NCI-H1417 (cell line): ENCODE measurements at regions not wholly inside any gene's neighbourhood (a gene's known extent, or its start where the extent isn't known, plus 50 kb on each side); places are given as distances from the start of the nearest gene placed in this dataset.
A peak's percentile ranks its signal among the peaks of the same experiment; 100 is the strongest.
"Not testable (repeated sequence)": the region's sequence is repeated elsewhere in the genome, so short reads cannot be mapped to it uniquely, and the experiment has no call there.

Experiments used
- DNase-seq, 3 experiments: peaks; one replicate each; lab custom pipeline; 2025; lab: John Stamatoyannopoulos, UW

DNA sequence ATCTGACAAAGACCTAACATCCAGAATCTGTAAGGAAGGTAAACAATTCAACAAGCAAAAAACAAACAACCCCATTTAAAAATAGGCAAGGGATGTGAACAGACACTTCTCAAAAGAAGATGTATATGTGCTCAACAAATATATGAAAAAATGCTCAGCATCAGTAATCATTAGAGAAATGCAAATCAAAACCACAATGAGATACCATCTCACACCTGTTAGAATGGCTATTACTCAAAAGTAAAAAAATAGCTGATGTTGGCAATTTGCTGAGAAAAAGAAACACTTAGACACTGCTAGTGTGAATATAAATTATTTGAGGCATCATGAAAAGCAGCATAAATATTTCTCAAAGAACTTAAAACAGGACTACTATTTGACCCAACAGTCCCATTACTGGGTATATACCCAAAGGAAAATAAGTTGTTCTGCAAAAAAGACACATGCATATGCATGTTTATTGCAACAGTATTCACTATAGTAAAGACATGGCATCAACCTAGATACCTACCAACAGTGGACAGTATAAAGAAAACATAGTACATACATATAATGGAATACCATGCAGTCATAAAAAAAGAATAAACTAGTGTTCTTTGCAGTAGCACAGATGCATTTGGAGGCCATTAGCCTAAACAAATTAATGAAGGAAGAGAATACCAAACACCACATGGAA, 980.1 kb downstream of the KCNMA1 start:
- DNase-seq, result no peak

DNA sequence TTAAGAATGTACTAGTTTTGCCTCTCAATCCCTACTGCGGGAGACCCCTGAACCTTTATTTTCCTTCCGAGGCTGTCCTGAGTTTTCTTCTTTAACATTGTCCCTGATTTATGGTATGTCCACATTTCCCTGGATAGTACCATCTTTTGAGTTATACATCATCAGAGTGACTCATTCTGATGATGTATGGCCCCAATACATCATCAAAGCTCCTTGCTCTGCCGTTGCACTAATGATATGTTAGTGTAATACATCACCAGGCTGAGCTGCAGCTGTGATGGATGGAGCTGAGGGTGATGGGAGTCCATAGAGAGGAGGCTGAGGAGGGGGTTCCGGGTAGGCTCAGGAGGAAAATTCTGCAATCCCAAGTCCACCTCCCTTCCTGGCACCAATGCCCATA, 986.5 kb downstream of the KCNMA1 start:
- DNase-seq, result no peak

DNA sequence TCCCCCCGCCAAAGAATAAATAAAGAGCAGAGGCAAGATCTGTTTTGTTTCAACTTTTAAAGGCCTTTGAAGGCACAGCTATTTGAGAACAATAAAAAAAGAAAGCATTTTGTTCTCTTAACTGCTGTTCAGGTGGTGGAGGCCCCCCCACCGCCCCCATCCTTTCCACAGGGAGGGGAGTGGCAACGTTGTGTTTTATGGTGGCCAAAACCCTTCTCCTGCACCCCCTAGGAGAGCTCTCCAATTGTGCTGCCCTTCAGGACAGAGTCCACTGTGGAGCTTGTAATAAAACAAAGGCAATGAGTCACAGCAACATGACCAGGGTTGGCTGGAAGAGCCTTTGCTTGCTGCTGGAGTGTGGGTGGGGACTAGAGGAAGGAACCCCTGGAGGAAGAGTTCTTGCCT, 987.9 kb downstream of the KCNMA1 start:
- no peak for DNase-seq

DNA sequence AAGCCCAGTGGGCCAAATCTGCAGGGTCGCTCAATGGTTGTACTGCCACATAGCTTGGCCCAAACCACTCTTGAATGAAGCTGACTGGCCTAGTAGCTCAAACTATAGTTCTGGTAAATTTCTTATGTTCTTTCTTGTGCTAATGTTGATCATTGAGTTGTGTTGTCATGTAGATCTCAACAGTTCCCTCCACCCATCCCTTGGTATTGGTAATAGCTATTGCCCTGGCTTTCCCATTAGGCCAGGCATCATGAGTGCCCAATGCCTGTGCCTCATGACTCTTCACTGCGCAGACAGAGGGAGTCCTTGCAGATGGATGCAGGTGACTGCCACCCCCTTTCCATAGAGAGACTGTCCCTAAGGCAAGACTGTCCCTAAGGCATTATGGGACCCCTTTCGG, 988.4 kb downstream of the KCNMA1 start:
- DNase-seq, result no peak

DNA sequence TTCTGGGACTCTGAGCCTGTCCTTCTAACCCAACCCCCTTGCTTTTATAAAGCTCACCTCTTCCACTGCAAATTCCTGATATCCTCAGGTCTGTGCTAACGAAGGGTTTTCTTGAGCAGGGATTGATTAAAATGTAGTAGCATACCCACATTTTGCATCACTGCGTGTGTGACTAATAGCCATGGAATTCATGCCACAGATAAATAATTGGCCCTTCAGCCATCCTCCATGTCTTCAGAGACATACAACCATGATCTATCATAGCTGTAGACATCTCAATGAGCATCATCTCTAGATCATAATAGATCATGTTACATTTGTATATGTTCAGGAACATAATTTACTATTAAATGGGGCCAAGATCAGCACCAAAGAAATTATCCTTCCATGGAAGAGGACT, 990.3 kb downstream of the KCNMA1 start:
- no peak for DNase-seq

DNA sequence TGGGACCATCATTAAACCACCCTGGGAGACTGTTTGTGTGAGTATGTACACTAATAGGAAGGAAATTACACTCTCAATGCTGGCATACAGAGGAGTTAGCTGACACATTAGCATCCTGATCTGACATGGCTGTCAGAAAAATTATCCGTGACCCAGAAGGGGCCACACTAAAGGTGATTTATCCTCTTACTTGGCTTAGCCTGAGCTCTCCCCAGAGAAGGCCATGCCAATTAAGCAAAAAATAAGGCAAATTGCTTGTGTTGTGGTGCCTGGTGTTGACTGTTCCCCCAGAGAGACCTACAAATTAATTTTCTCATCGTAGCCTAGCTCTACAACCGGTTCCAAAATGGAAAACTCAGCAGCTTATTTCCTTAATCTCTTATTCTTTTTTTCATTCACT, 992.3 kb downstream of the KCNMA1 start:
- DNase-seq, result no peak

DNA sequence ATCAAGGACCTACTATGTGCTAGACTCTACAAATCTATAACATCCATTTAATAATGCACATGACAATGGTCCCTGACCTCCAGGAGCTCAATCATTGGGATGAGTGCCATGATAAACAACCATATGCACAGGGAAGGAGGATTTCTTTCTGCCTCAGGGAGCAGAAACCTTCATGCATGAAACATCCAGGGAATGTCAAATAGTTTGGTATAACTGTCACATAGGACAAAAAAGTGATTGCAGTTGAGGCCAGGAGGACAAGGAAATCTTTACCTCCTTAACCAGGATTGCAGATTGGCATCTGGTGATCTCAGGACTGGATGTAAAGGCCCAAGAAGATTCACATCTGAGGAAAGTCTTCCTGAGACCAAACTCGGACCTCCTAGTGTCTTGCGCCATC, 993.1 kb downstream of the KCNMA1 start:
- no peak for DNase-seq

DNA sequence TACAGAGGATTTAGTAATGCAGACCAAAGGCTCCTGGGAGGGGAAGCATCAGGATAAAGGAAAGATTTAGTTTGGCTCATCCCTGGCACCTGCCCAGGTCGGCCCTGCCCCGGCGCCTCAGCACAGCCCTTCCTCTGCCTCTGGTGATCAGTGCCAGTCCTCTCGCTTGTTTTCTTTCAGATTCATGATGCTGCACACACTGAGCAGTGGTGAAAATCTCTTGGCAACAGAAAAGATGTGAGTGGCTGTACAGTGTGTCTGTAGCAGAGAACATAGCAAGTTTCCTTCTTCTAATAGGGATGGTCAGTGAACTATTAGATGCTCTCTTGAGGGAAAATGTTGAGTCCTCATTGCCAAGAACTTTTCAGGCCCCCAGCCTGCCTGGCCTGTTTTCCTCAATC, 994.1 kb downstream of the KCNMA1 start:
- peak in 2 of 3 experiments; percentile 3 to 25 for DNase-seq

DNA sequence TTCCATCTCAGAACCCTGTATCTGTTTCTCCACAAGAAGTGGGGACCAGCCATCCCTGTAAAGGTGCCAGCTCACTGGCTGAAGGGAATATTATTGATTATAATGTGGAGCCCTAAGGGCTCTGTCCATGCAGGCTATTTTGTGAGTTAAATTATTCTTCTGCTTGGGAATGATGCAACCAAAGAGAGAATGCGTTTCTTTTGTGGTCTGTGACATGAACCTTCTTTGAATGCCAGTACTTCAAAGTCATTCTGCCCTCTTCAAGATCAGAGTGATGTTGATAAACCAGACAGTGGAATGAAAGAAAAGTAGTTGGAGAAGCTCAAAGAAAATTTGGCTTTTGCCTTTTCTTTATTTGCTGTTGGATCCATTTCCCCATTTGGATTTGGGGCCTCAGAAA, 995.2 kb downstream of the KCNMA1 start:
- DNase-seq, result no peak

DNA sequence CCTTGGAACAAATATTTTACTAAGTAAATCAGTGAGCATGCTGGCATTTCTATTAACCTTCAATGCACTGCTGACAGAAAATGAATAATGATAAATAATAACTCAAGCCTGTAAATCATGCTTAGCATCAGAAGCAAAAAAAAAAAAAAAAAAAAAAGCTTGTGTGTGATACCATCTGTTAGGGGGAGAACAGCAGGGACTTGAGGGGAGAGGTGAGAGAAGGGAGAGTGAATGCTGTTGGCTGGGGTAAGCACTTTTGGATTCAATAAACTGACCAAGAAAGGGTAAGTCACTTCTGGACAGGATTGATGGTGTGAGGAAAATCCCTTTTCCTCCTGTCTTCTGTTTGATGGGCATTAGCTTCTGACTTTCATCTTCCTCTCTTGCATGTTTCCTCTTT, 996.4 kb downstream of the KCNMA1 start:
- no peak for DNase-seq

DNA sequence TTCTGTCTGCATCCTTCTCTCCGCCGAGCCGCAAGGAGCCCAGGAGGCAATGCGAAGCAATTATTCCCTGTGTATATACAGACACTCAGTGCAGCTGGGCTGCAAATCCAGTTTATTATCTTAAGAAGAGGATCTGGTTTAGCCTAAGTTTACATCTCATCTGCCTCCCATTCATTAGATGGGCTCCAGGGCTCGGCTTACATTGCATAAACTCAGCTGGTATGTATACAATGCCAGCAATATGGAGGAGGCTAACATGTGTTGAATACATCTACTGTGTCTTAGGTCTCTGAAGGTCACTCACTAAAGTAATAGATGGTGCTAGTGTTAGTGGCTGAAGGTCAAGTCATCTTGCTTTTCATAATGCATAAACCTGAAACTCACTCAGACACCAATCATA, 996.8 kb downstream of the KCNMA1 start:
- no peak for DNase-seq

DNA sequence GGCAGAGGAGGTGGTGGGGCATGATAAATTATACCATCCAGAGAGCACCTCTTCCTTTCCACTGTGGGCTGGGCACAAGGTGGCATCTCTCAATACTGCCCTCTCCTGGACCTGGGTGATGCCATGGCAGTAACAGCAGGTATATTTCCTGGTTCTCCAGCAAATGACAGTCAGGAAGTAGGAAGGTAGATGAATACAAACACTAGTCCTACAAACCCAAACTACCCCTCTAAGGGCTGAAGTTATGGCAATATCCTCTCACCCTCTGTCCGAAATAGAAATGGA, 1004.9 kb downstream of the KCNMA1 start:
- peak in 2 of 3 experiments; percentile 0 to 71 for DNase-seq

DNA sequence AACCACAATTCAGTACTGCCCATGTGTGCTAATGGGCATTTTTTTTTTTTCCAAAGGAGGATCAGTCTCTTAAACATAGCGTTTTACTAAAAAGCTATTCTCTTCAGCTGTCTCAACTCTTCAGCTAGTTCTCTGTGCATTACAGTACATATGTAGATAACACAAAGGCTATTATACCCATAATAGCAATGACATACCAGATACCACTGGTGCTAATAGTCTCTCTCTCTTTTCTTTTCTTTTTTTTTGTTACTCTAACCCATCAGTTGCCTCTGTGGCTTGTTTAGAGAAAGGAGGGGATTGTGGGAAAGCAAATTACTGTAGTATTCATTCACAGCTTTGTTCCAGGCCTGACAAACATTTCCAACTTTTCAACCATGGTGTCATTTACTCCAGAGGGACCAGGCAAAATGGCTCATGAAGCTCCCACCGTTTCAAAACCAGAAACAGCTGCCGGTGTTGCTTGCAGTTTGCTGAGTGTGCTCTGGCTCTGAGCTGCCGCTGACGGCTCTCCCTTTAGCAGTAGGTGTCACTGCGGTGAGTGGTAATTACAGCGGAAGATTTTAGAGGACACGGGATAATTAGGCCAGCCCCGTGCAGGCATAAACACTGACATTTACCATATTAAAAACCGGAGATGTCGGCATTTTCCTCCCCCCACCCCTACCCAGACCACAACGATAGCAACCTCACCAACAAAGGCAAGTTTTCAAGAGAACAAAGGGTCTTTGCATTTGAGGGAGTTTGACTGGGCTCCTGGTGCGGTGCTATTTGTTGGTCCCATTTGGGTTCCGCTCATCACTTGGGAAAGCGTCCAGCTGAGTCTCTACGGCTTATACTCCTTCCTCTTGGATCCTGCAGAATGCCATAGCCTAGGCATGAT, 1005.5 kb downstream of the KCNMA1 start:
- peak in 2 of 3 experiments; percentile 58 to 70 for DNase-seq

DNA sequence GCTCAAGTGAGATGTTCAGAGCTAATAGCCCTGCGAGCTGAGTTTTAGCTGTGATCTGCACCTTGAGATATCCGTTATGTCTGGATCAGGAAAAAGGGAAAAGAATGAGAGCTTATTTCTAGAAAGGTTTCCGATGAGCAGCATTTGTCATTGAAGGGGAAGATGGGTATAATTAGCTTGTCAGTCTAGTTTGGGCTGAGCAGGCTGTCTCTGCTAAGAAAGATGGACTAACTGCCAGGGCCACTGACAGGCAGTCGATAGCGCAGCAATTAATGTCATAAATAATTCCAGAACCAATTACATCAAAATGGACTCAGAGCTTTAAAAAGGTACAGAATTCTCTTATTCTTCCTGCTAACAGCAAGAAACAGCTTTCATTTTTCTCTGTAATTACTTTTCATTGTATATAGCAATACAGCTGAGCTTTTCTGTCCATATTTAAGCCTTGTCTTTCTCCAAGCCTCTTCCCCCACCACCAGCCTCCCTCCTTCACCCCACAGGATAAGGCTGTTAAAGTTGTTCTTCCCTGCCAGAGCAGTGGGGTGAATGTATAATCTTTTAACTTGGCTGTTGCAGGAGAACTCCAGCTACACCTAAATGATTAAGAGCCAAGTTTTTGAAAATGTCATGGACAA, 1006.5 kb downstream of the KCNMA1 start:
- DNase-seq, result peak in 1 of 3 experiments; percentile 10

DNA sequence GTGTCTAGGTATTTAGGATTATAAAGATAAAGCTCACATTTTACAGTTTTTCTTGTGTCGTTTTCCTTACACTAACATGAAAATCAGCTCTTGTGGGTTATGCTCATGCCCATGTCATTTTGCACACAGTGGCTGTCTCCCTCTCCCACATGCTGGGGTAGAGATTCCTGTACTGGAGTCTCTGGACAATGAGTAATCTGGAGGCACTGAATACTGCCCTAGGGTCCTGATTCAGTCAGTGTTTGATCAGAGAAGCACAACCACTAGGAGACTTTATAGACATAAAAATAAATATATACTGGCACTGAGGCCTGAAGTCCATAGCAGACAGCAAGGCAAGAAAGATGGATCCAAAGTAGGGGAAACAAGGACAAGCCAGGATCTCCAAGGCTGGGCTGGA, 1008.8 kb downstream of the KCNMA1 start:
- no peak for DNase-seq

DNA sequence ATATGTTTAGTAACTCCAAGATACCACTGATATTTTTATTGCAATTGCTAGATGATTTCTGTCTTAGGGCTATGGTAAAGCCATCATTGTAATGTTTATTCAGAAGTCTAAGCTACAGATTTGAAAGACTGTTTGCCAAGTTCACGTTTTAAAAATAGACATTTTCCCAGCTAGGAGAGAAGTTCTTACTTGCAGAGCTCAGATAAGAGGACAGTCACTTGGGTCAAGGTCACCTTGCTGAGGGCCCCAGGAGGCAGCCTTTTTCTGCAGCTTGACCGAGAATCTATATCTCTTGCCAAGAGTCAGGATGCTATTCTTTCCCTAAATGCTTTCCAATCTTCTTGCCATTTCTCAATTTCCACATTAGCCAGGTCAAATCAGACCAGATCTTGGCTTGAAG, 1011.2 kb downstream of the KCNMA1 start:
- DNase-seq, result no peak

DNA sequence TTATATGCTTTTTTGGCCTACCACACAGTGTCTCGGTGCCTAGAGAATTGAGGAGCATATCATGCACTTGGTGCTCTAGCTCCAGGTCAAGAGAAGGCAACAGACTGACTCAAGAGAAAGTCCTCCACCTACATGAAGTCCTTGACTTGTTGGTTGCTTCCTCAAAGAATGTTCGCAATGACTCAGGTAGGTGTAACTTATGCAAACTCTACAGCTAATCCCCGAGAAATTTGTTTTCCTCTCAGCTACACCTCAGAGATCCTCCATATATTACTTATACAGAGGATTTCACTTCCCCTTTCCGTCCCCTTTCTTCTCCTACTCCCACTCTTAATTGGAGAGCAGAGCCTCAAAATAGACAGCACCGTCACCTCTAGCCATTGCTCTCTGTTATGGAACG, 1013.1 kb downstream of the KCNMA1 start:
- DNase-seq, result no peak

DNA sequence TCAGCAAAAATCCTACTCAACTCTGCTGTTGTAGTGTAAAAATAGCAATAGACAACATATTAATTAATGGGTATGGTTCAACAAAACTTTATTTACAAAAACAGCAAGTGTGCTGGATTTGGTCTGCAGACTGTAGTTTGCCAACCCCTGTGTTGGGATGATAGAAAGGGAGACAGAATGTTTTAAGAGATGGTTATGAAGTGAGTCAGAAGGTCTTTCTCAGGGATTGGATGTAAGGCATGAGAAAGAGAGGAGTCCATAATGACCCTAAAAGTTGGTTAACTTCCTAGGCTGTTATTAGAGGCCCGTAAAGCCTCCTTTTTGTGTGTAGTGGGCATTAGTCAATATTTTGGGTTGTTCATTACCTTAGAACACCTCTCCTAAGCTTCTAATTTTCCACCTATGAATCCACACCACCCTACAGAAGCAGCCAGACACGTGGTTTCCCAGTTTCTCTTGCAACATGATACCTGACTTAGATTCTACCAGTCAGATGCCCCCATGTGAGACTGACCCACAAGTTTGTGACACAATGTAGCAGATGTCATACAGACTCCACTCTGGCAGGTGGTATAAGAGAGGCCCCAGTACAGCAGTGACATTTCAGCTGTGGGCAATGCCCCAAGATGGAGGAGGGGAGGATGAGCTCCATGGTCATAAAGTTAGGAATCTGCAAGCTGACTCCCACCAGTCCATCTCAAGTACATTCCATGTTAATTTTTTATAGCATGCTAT, 1015.6 kb downstream of the KCNMA1 start:
- no peak for DNase-seq

DNA sequence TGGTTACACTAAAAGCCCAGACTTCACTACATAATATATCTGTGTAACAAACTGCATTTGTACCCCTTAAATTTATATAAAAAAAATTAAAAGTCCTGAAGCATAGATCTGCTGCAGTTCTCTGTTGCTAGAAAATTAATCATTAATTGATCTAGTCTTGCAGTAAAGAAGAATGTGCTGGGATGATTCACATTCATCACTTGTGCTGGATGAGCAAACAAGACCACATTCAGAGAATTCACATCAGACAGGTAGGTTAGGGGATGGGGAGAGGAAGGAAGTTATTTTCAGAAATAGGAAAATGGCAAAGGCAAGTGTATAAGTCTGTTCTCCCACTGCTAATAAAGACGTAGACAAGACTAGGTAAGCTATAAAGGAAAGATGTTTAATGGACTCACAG, 1019.0 kb downstream of the KCNMA1 start:
- DNase-seq, result no peak

DNA sequence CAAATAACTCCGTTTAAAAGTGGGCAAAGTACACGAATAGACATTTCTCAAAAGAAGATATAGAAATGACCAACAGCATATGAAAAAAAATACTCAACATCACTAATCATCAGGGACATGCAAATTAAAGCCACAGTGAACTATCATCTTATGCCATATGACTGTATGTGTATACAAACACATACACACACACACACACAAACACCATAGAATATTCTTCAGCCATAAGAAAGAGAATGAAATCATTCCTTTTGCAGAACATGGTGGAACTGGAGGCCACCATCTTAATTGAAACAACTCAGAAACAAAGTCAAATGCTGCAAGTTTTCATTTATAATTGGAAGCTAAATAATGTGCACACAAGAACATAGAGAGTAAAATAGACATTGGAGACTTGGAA, 1019.4 kb downstream of the KCNMA1 start:
- no peak for DNase-seq

DNA sequence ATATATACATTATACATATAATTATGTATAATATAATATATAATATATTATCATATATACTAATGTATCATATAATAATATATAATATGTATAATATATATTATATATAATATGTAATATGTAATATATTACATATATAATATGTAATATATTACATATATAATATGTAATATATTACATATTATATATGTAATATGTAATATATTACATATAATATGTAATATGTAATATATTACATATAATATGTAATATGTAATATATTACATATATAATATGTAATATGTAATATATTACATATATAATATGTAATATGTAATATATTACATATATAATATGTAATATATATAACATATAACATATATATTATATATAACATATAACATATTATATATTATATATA, 1020.9 kb downstream of the KCNMA1 start:
- not testable (repeated sequence) for DNase-seq

DNA sequence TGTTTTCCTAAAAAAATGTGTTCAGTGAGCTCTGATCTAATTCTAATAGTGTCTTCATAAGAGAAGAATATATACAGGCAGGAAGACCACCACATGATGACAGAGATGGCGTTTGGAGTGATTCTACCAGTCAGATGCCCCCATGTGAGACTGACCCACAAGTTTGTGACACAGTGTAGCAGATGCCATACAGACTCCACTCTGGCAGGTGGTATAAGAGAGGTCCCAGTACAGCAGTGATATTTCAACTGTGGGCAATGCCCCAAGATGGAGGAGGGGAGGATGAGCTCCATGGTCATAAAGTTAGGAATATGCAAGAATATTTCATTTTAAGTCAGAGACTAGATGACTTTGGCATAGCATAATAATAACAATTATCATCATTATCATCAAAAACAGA, 1022.6 kb downstream of the KCNMA1 start:
- no peak for DNase-seq
